SK-N-SH treated with all-trans-retinoic acid at 6 μM for 48 hours (cell line): ENCODE measurements at regions not wholly inside any gene's neighbourhood (a gene's known extent, or its start where the extent isn't known, plus 50 kb on each side); places are given as distances from the start of the nearest gene placed in this dataset.

Experiments
- ATAC-seq: fragments of 200-7000 bp; cut with Tn5 transposase; 3 replicates; pipeline ENCODE4 v1.9.1; 2020; ENCODE audit warnings: mild to moderate bottlenecking, moderate library complexity
- ARNTL ChIP-seq: fragments of 450-650 bp; formaldehyde crosslinking; IDR thresholded peaks from 2 replicates; pipeline ENCODE4 v1.5.0; 2020; ENCODE audit warnings: low read depth, mild to moderate bottlenecking, moderate library complexity, borderline replicate concordance
- BACH2 ChIP-seq: fragments of 250-450 bp; sonication (Bioruptor Pico); IDR thresholded peaks from 2 replicates; pipeline ENCODE4 v1.9.0; 2021; ENCODE audit warnings: mild to moderate bottlenecking, borderline replicate concordance
- CREB5 ChIP-seq: fragments of 250-450 bp; sonication (Bioruptor Pico); IDR thresholded peaks from 2 replicates; pipeline ENCODE4 v1.5.1; 2020; ENCODE audit warnings: low read depth, mild to moderate bottlenecking, moderate library complexity
- CSDC2 ChIP-seq: fragments of 250-450 bp; sonication (Bioruptor Pico); IDR thresholded peaks from 2 replicates; pipeline ENCODE4 v1.5.0; 2020; ENCODE audit warnings: mild to moderate bottlenecking, moderate library complexity
- CSRNP3 ChIP-seq: fragments of 250-450 bp; sonication (Bioruptor Pico); IDR thresholded peaks from 2 replicates; pipeline ENCODE4 v1.5.1; 2021; ENCODE audit warnings: mild to moderate bottlenecking, moderate library complexity
- ESRRG ChIP-seq: fragments of 250-450 bp; sonication (Bioruptor Pico); IDR thresholded peaks from 2 replicates; pipeline ENCODE4 v1.6.1; 2021; ENCODE audit warnings: mild to moderate bottlenecking
- GLIS3 ChIP-seq: fragments of 250-450 bp; sonication (Bioruptor Pico); IDR thresholded peaks from 2 replicates; pipeline ENCODE4 v1.5.0; 2020; ENCODE audit warnings: mild to moderate bottlenecking, moderate library complexity
- ISL1 ChIP-seq: fragments of 250-450 bp; sonication (Bioruptor Pico); IDR thresholded peaks from 2 replicates; pipeline ENCODE4 v2.1.2; 2022; ENCODE audit warnings: mild to moderate bottlenecking, moderate library complexity
- OSR1 ChIP-seq: fragments of 250-450 bp; sonication (Bioruptor Pico); IDR thresholded peaks from 2 replicates; pipeline ENCODE4 v1.8.0; 2022; ENCODE audit warnings: moderate library complexity, mild to moderate bottlenecking, inconsistent platforms
- POU6F1 ChIP-seq: fragments of 250-450 bp; sonication (Bioruptor Pico); IDR thresholded peaks from 2 replicates; pipeline ENCODE4 v1.8.0; 2021; ENCODE audit warnings: low read depth, mild to moderate bottlenecking, moderate library complexity, borderline replicate concordance
- PPARA ChIP-seq: fragments of 250-450 bp; sonication (Bioruptor Pico); IDR thresholded peaks from 2 replicates; pipeline ENCODE4 v1.5.0; 2020; ENCODE audit warnings: mild to moderate bottlenecking, borderline replicate concordance
- SNAI2 ChIP-seq: fragments of 250-450 bp; sonication (Bioruptor Pico); IDR thresholded peaks from 2 replicates; pipeline ENCODE4 v1.5.0; 2020; ENCODE audit warnings: mild to moderate bottlenecking, moderate library complexity
- TCF4 ChIP-seq: fragments of 250-450 bp; sonication (Bioruptor Pico); IDR thresholded peaks from 2 replicates; pipeline ENCODE4 v1.8.0; 2021; ENCODE audit warnings: mild to moderate bottlenecking, moderate library complexity, borderline replicate concordance
- TOX ChIP-seq: fragments of 250-450 bp; sonication (Bioruptor Pico); IDR thresholded peaks from 2 replicates; pipeline ENCODE4 v1.8.0; 2021; ENCODE audit warnings: mild to moderate bottlenecking, moderate library complexity, borderline replicate concordance
- TSHZ2 ChIP-seq: fragments of 250-450 bp; sonication (Bioruptor Pico); IDR thresholded peaks from 2 replicates; pipeline ENCODE4 v1.5.0; 2020; ENCODE audit warnings: mild to moderate bottlenecking, moderate library complexity
- ZC3H10 ChIP-seq: fragments of 250-450 bp; sonication (Bioruptor Pico); IDR thresholded peaks from 2 replicates; pipeline ENCODE4 v1.5.1; 2021; ENCODE audit warnings: mild to moderate bottlenecking, moderate library complexity
- ZFP3 ChIP-seq: fragments of 250-450 bp; sonication (Bioruptor Pico); IDR thresholded peaks from 2 replicates; pipeline ENCODE4 v1.5.0; 2020; ENCODE audit warnings: mild to moderate bottlenecking, moderate library complexity
- ZFP30 ChIP-seq: fragments of 450-650 bp; formaldehyde crosslinking; IDR thresholded peaks from 2 replicates; pipeline ENCODE4 v1.5.0; 2022; ENCODE audit warnings: mild to moderate bottlenecking, moderate library complexity
- ZNF565 ChIP-seq: fragments of 450-650 bp; formaldehyde crosslinking; conservative IDR thresholded peaks from 2 replicates; pipeline ENCODE4 v1.5.0; 2020; ENCODE audit warnings: low read depth, mild to moderate bottlenecking, moderate library complexity
- ZNF70 ChIP-seq: fragments of 450-650 bp; formaldehyde crosslinking; IDR thresholded peaks from 2 replicates; pipeline ENCODE4 v1.5.0; 2020; ENCODE audit warnings: mild to moderate bottlenecking, moderate library complexity
- ZNF8 ChIP-seq: fragments of 450-650 bp; formaldehyde crosslinking; IDR thresholded peaks from 2 replicates; pipeline ENCODE4 v1.5.0; 2020; ENCODE audit warnings: mild to moderate bottlenecking, moderate library complexity

GRCh38 chr16:63092736-63093135, 1056.5 kb upstream of the CDH8 start:
- TF ChIP-seq CSDC2 (CRISPR knock-in tag) (no peak), ZC3H10 (CRISPR knock-in tag) (no peak), ARNTL (CRISPR knock-in tag) (no peak), GLIS3 (CRISPR knock-in tag) (no peak), ZNF565 (no peak), ESRRG (CRISPR knock-in tag) (no peak), ZNF70 (CRISPR knock-in tag) (no peak), ZFP3 (CRISPR knock-in tag) (no peak), BACH2 (CRISPR knock-in tag) (no peak), TOX (no peak), POU6F1 (CRISPR knock-in tag) (no peak), ZNF8 (no peak), PPARA (no peak), SNAI2 (no peak), TSHZ2 (CRISPR knock-in tag) (no peak), CSRNP3 (CRISPR knock-in tag) (no peak), CREB5 (no peak), ZFP30 (CRISPR knock-in tag) (no peak)
- no peak for ATAC-seq

GRCh38 chr16:63082101-63082500, 1045.9 kb upstream of the CDH8 start:
- ATAC-seq, result no peak
- TF ChIP-seq ZNF70 (CRISPR knock-in tag) (no peak), TCF4 (CRISPR knock-in tag) (no peak), PPARA (no peak), POU6F1 (CRISPR knock-in tag) (no peak), ZC3H10 (CRISPR knock-in tag) (no peak), OSR1 (CRISPR knock-in tag) (no peak), ARNTL (CRISPR knock-in tag) (no peak), ZFP30 (CRISPR knock-in tag) (no peak)
- TF ChIP-seq, all 23 proteins: peak for 0

GRCh38 chr16:63080746-63081145, 1044.5 kb upstream of the CDH8 start:
- ATAC-seq, result no peak
- no peak for TF ChIP-seq SNAI2
- TF ChIP-seq ZC3H10 (CRISPR knock-in tag), result no peak
- no peak for TF ChIP-seq OSR1 (CRISPR knock-in tag)
- TF ChIP-seq PPARA, result no peak
- TF ChIP-seq ARNTL (CRISPR knock-in tag), result no peak
- no peak for TF ChIP-seq ZNF70 (CRISPR knock-in tag)

GRCh38 chr16:63069047-63069446, 1032.8 kb upstream of the CDH8 start:
- TF ChIP-seq CSRNP3 (CRISPR knock-in tag), result no peak
- TF ChIP-seq BACH2 (CRISPR knock-in tag), result no peak
- no peak for TF ChIP-seq ARNTL (CRISPR knock-in tag)
- no peak for TF ChIP-seq ZNF8
- TF ChIP-seq ISL1, result no peak
- no peak for TF ChIP-seq ZFP30 (CRISPR knock-in tag)
- TF ChIP-seq PPARA, result no peak
- no peak for TF ChIP-seq TSHZ2 (CRISPR knock-in tag)
- no peak for ATAC-seq
